EH (cell line): ENCODE measurements at regions not wholly inside any gene's neighbourhood (a gene's known extent, or its start where the extent isn't known, plus 50 kb on each side); places are given as distances from the start of the nearest gene placed in this dataset.

Experiments used
- DNase-seq: peaks from one replicate; pipeline ENCODE4 v3.0.0-alpha.2; 2015; ENCODE audit warnings: low read depth

- peak; percentile 71 for DNase-seq
Measured at GRCh38 chr7:27364344-27364758, 121.7 kb downstream of the EVX1 start.

- no peak for DNase-seq
Measured at GRCh38 chr7:27367179-27367932, 124.8 kb downstream of the EVX1 start.

GRCh38 chr7:27367933-27368549 is 125.4 kb downstream of the EVX1 start:
- DNase-seq = no peak

- DNase-seq = no peak
Measured at GRCh38 chr7:27374958-27375841, 132.6 kb downstream of the EVX1 start.

- DNase-seq = no peak
Measured at GRCh38 chr7:27375958-27376357, 133.4 kb downstream of the EVX1 start.

GRCh38 chr7:27377988-27378387 is 135.4 kb downstream of the EVX1 start:
- no peak for DNase-seq

GRCh38 chr7:27382307-27382706 is 139.7 kb downstream of the EVX1 start:
- DNase-seq = no peak

- no peak for DNase-seq
Measured at GRCh38 chr7:27386581-27386980, 144.0 kb downstream of the EVX1 start.

- DNase-seq = no peak
Measured at GRCh38 chr7:27387864-27388263, 145.3 kb downstream of the EVX1 start.

GRCh38 chr7:27388561-27388960 is 146.0 kb downstream of the EVX1 start:
- DNase-seq = no peak

GRCh38 chr7:27389496-27389895 is 146.9 kb downstream of the EVX1 start:
- no peak for DNase-seq

- DNase-seq = no peak
Measured at GRCh38 chr7:27392477-27392876, 149.9 kb downstream of the EVX1 start.

- DNase-seq = no peak
Measured at GRCh38 chr7:27394871-27395270, 152.3 kb downstream of the EVX1 start.

- no peak for DNase-seq
Measured at GRCh38 chr7:27395626-27396025, 153.0 kb downstream of the EVX1 start.

GRCh38 chr7:27397503-27397902 is 154.9 kb downstream of the EVX1 start:
- no peak for DNase-seq

GRCh38 chr7:27398851-27399250 is 156.2 kb downstream of the EVX1 start:
- DNase-seq = no peak

- no peak for DNase-seq
Measured at GRCh38 chr7:27399791-27400567, 157.4 kb downstream of the EVX1 start.

GRCh38 chr7:27405780-27406179 is 163.2 kb downstream of the EVX1 start:
- no peak for DNase-seq

- no peak for DNase-seq
Measured at GRCh38 chr7:27409311-27409710, 166.7 kb downstream of the EVX1 start.

GRCh38 chr7:27409776-27410175 is 167.2 kb downstream of the EVX1 start:
- peak; percentile 42 for DNase-seq

- no peak for DNase-seq
Measured at GRCh38 chr7:27410812-27411544, 168.4 kb downstream of the EVX1 start.
